Peyer's patch (tissue), 4 donors: ENCODE measurements at regions not wholly inside any gene's neighbourhood (a gene's known extent, or its start where the extent isn't known, plus 50 kb on each side); places are given as distances from the start of the nearest gene placed in this dataset.

Experiments
- DNase-seq, 3 donors: peaks; one replicate each; pipeline ENCODE4 v3.0.0-alpha.2; 2017 to 2019
- H3K27ac ChIP-seq, 4 donors: fragments of 200-600 bp; sonication (generic); one replicate each; pipeline ENCODE4 v1.5.1; 2016 to 2019
- H3K27me3 ChIP-seq, 2 donors: fragments of 200-600 bp; sonication (generic); one replicate each; pipeline ENCODE4 v1.5.1; 2019
- H3K36me3 ChIP-seq, 3 donors: fragments of 200-600 bp; sonication (generic); one replicate each; pipeline ENCODE4 v1.5.1; 2016 to 2019
- H3K4me1 ChIP-seq, 4 donors: fragments of 200-600 bp; sonication (generic); one replicate each; pipeline ENCODE4 v1.5.1; 2016 to 2019
- H3K4me3 ChIP-seq, 4 donors: fragments of 200-600 bp; sonication (generic); 1 replicate in 3 of 4; 2 replicates in 1 of 4; pipeline ENCODE4 v1.5.1; 2016 to 2019; ENCODE audit warnings: mild to moderate bottlenecking in 1 of 4
- H3K9me3 ChIP-seq, 4 donors: fragments of 200-600 bp; sonication (generic); one replicate each; pipeline ENCODE4 v1.5.1; 2016 to 2019; ENCODE audit warnings: mild to moderate bottlenecking in 1 of 4
- CTCF ChIP-seq, 6 experiments: fragments of 450-650 bp in 4 of 6; fragments of 200-600 bp in 2 of 6; sonication (generic) in 1 of 6; IDR thresholded peaks; one replicate each; pipeline ENCODE4 v1.5.1; 2017 to 2019; ENCODE audit warnings: antibody characterized with exemption in 6 of 6, mild to moderate bottlenecking in 3 of 6, moderate library complexity in 1 of 6
- POLR2A ChIP-seq, 2 donors: fragments of 450-650 bp; IDR thresholded peaks; one replicate each; pipeline ENCODE4 v1.5.1; 2017; ENCODE audit warnings: antibody characterized with exemption in 2 of 2, mild to moderate bottlenecking in 2 of 2, moderate library complexity in 2 of 2

DNA sequence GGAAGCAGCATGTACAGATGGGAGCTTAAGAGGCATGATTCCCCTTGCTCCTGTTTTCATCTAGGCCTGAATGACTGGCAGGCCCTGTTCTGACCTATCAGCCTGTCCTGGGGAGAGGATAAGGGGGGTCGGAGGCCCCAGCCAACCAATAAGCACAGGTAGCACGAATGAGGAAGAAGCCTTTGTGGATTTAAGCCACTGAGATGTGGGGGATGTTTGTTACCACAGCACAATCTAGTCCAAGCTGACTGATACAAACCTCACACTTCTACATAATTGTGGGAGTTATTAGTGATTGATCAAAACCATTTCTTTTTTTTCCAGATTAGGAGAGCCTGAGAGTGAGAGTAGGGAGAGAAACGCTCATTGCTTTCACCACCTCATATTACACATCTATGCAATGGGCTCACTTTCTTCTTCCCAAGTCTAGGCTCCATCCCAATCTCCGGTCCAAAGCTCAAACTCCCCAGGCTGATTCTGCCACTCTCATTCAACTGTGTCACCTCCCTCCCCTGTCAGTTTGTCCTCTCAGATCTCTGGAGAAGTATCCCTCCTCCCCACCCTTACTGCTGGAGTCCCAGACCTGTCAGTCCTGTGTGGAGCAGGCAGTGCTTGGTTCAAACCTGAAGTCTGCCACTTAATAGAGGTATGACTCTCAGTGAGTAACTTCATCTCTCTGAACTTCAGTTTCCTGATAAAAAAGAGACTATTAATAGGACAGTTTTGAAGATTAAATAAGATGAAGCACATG, 220.5 kb downstream of the PTPRU start:
- Histone ChIP-seq H3K9me3 (no peaks in the 10 kb centered on the region), H3K27me3 (no peaks in the 10 kb centered on the region), H3K36me3 (no peaks in the 10 kb centered on the region), H3K4me1 (no peaks in the 10 kb centered on the region), H3K27ac (no peak overlapping the region), H3K4me3 (no peak overlapping the region)
- TF ChIP-seq CTCF (IDR thresholded peaks at IDR 0.05) (no peak), POLR2A (IDR thresholded peaks at IDR 0.05) (no peak)
- DNase-seq: no peak

- Histone ChIP-seq H3K4me3 (no peak overlapping the region), H3K9me3 (no peaks in the 10 kb centered on the region), H3K27me3 (no peaks in the 10 kb centered on the region), H3K4me1 (no peaks in the 10 kb centered on the region), H3K36me3 (no peaks in the 10 kb centered on the region), H3K27ac (no peak overlapping the region)
- peak in 1 of 3 donors; percentile 12 for DNase-seq
- TF ChIP-seq CTCF (IDR thresholded peaks at IDR 0.05) (no peak), POLR2A (IDR thresholded peaks at IDR 0.05) (no peak)
Observed at GRCh38 chr1:29455781-29456180, 219.5 kb downstream of the PTPRU start.

GRCh38 chr1:29454616-29455380, 218.5 kb downstream of the PTPRU start:
- no peaks in the 10 kb centered on the region for H3K4me1 ChIP-seq
- no peak overlapping the region for H3K27ac ChIP-seq
- H3K4me3 ChIP-seq: no peak overlapping the region
- H3K9me3 ChIP-seq: no peaks in the 10 kb centered on the region
- H3K27me3 ChIP-seq: no peaks in the 10 kb centered on the region
- no peak for TF ChIP-seq POLR2A (IDR thresholded peaks at IDR 0.05)
- no peak for TF ChIP-seq CTCF (IDR thresholded peaks at IDR 0.05)
- no peaks in the 10 kb centered on the region for H3K36me3 ChIP-seq
- no peak for DNase-seq

DNA sequence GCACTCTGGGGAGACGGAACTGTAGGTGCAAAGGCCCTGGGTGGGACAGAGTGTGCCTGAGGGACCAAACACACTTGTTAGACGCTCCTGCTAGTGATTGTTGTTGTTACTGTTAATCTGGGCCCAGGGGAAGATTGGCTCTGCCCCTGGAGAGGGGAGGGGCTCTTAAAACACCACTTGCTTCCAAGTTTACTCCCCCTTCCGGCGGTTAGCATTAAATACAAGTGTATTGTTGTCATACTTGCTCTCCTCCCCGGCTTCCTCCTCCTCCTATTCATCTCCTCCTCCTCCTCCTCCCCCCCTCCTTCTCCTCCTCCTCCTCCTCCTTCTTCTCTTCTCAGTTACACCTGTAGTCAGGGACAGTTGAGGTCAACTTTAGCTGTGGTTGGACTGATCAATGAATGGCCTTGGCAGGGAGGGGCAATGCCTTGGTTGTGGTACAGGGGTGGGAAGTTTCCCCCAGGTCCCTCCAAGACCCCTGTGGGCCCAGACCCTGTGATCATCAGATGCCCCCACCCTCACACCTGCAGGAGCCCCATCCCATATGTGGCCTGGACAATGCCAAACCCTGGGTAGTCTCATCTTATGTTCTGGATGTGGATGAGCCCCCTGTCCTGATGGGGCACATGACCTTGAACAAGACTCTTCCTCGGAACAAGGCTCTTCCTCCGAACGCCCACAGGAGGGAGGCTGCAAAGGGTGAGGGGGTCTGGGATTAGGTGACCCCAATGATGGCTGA, 217.3 kb downstream of the PTPRU start:
- Histone ChIP-seq H3K27me3 (no peaks in the 10 kb centered on the region), H3K27ac (no peak overlapping the region), H3K4me1 (no peaks in the 10 kb centered on the region), H3K4me3 (no peak overlapping the region), H3K36me3 (no peaks in the 10 kb centered on the region), H3K9me3 (no peaks in the 10 kb centered on the region)
- DNase-seq: peak in 1 of 3 donors; percentile 15
- peak in 2 of 6 experiments; percentile 12 to 19 for TF ChIP-seq CTCF (IDR thresholded peaks at IDR 0.05)
- no peak for TF ChIP-seq POLR2A (IDR thresholded peaks at IDR 0.05)

DNA sequence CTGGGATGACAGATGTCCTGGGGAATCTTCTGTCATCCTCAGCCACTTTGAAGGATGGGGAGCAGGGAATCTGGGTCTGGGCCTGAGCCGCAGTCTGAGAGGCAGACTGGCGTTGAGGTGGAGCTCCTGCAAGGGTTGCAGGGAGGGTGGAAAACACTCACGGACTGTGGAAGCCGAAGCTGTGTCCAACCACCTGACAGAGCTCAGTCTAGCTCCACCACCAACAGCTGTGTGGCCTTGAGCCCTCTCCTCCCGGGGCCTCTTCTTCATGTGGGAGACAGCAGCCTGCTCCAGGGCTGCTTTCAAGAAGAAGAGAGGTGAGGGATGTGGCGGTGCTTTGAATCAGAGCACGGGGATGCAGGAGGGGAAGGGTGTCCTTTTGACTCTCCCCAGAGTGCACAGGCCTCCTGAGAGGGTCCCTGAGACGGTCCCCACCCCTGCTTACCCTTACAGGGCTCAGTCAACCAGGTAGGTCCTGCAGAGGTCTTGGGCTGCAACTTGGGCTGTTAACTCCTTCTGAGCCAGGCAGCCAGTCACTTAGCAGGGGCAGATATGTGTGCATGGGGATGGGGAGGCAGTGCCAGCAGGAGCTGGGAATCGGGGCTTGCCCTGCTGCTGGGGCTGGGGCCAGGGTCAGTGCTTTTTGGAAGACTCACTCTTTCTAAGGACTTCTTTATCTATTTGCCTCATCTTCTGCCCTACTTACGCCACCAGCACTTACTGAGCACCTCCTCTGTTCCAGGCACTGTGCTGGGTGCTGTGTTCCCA, 216.3 kb downstream of the PTPRU start:
- H3K36me3 ChIP-seq: no peaks in the 10 kb centered on the region
- no peaks in the 10 kb centered on the region for H3K27me3 ChIP-seq
- no peaks in the 10 kb centered on the region for H3K4me1 ChIP-seq
- TF ChIP-seq POLR2A (IDR thresholded peaks at IDR 0.05): no peak
- TF ChIP-seq CTCF (IDR thresholded peaks at IDR 0.05): no peak
- H3K27ac ChIP-seq: no peak overlapping the region
- H3K9me3 ChIP-seq: no peaks in the 10 kb centered on the region
- DNase-seq: peak in 1 of 3 donors; percentile 27
- H3K4me3 ChIP-seq: no peak overlapping the region
